WERI-Rb-1 (cell line): ENCODE measurements at regions not wholly inside any gene's neighbourhood (a gene's known extent, or its start where the extent isn't known, plus 50 kb on each side); places are given as distances from the start of the nearest gene placed in this dataset.

Experiments used
- DNase-seq: peaks from one replicate; pipeline ENCODE4 v3.0.0-alpha.2; 2020
- H3K27ac ChIP-seq: fragments of 250-450 bp; sonication (Bioruptor Pico); 2 replicates; pipeline ENCODE4 v1.5.1; 2020; ENCODE audit warnings: mild to moderate bottlenecking, moderate library complexity
- H3K27me3 ChIP-seq: fragments of 250-450 bp; sonication (Bioruptor Pico); 2 replicates; pipeline ENCODE4 v1.5.1; 2021; ENCODE audit warnings: mild to moderate bottlenecking, low read depth, moderate library complexity; ENCODE audit not compliant: insufficient read depth, severe bottlenecking
- H3K36me3 ChIP-seq: fragments of 250-450 bp; sonication (Bioruptor Pico); 2 replicates; pipeline ENCODE4 v1.5.1; 2020; ENCODE audit warnings: mild to moderate bottlenecking, moderate library complexity
- H3K4me3 ChIP-seq: 2 replicates; pipeline ENCODE4 v1.5.1; 2011; ENCODE audit warnings: low read depth, mild to moderate bottlenecking, control low read depth, low read length
- H3K9me3 ChIP-seq: fragments of 250-450 bp; sonication (Bioruptor Pico); 2 replicates; pipeline ENCODE4 v1.5.1; 2021; ENCODE audit warnings: mild to moderate bottlenecking, moderate library complexity; ENCODE audit not compliant: severe bottlenecking
- TF ChIP-seq, protein P1 (sequence below): IDR thresholded peaks from 2 replicates; pipeline ENCODE4 v1.5.1; 2011; ENCODE audit warnings: low read depth, mild to moderate bottlenecking, control low read depth, inconsistent platforms, low read length

DNA sequence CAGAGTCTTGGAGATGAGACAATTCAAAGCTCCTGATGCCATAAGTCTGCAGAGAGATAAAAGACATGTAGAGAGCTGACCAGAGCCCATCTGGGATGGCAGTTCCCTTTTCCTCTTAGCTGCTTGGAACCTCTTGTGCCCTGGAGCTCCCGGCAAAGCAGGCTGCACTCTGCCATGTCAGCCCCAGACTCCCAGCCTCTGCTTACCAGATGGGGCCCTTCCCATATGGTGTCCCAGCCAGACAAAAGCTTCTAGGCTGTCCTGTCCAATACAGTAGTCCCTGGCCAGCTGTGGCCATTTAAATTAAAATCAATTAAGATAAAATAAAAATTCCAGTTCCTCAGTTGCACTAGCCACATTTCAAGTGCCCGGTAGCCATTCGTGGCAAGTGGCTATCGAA is 303.9 kb downstream of the TTC6 start:
- TF ChIP-seq, protein P1, sequence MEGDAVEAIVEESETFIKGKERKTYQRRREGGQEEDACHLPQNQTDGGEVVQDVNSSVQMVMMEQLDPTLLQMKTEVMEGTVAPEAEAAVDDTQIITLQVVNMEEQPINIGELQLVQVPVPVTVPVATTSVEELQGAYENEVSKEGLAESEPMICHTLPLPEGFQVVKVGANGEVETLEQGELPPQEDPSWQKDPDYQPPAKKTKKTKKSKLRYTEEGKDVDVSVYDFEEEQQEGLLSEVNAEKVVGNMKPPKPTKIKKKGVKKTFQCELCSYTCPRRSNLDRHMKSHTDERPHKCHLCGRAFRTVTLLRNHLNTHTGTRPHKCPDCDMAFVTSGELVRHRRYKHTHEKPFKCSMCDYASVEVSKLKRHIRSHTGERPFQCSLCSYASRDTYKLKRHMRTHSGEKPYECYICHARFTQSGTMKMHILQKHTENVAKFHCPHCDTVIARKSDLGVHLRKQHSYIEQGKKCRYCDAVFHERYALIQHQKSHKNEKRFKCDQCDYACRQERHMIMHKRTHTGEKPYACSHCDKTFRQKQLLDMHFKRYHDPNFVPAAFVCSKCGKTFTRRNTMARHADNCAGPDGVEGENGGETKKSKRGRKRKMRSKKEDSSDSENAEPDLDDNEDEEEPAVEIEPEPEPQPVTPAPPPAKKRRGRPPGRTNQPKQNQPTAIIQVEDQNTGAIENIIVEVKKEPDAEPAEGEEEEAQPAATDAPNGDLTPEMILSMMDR = no peak
- DNase-seq = no peak
- Histone ChIP-seq H3K36me3 (no peaks in the 10 kb centered on the region), H3K4me3 (no peak overlapping the region), H3K27ac (no peak overlapping the region), H3K27me3 (peaks cover 43% of the 10 kb centered on the region), H3K9me3 (no peaks in the 10 kb centered on the region)

DNA sequence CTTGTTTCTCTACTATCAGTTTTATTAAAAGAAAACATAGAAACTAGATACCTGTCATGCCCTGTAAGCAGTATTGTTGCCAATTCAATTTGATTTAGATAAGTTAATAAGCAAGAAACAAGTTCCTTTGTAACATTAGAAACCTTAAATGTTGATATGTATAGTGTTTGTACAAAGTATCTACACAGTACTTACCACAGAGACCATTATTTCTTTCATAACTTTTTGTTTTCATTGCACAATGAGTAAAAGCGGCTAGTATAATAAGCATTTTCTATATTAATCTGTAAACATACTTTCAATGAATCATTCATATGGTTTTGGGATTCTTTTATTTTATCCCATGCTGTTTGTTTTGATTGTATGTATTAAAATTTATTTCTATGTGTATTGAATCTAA is 305.1 kb downstream of the TTC6 start:
- no peaks in the 10 kb centered on the region for H3K9me3 ChIP-seq
- H3K4me3 ChIP-seq = no peak overlapping the region
- peaks cover 47% of the 10 kb centered on the region for H3K27me3 ChIP-seq
- no peaks in the 10 kb centered on the region for H3K36me3 ChIP-seq
- no peak overlapping the region for H3K27ac ChIP-seq
- no peak for DNase-seq
- TF ChIP-seq, protein P1 = no peak

DNA sequence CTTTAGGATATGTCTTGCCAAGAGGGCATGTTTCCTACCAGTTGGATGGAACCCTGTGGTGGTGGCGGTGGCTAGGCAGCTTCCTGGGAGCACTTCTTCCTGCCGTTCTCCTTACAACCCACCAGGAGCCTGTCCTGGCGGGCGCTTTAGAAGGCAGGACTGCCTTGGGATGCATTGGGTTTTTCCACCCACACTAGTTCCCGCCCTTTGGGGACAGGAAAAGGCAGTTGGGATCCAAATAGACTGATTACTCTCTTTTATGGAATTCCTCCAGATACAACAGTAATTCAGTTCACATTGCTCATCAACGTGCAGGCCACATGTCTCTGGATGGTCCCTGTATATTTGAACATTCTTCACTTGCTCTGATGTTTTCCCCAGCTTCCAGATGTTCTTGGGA is 305.7 kb upstream of the SSTR1 start:
- no peaks in the 10 kb centered on the region for H3K36me3 ChIP-seq
- H3K27ac ChIP-seq = no peak overlapping the region
- H3K4me3 ChIP-seq = no peak overlapping the region
- no peak for DNase-seq
- TF ChIP-seq, protein P1 = no peak
- H3K9me3 ChIP-seq = peaks cover 4% of the 10 kb centered on the region
- peaks cover 47% of the 10 kb centered on the region for H3K27me3 ChIP-seq

DNA sequence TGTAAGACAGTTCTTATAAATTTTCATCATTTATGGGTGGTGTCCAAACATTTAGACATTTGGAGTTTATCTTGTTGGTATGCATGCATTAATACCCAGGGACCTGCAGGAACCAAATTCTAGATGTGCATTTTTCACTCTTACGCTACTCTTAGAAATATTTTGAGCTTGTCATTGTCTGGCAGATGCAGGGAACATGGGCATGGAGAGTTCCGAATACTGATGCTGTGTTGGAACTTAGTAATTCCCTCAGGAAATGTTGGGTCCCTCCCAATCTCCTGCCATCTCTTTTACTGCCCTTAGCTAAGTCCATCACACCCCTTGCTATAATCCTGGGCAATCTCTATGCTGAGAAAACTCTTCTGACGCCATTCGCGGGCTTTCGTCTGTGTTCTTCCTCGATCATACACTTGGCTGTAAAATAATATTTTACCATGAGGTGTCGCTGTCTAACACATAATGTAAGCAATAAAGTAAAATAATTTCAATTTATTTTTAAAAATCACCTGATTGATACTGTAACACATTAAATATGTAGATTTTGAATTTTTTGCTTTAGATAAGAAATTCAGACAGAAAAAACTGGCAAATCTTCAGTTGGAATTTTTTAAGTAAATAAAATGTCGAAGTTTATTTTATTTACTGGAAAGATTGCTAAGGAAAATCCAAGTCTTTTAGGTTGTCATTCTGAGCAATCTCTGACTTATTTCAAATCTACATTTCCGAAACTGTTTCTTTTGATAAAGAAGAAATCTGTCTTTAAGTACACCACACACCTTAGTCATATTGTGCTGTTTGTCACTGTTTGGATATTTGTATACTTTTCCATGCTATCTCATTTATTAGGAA is 304.1 kb upstream of the SSTR1 start:
- TF ChIP-seq, protein P1 = no peak
- Histone ChIP-seq H3K4me3 (no peak overlapping the region), H3K27ac (no peak overlapping the region), H3K36me3 (no peaks in the 10 kb centered on the region), H3K9me3 (peaks cover 4% of the 10 kb centered on the region), H3K27me3 (peaks cover 51% of the 10 kb centered on the region)
- peak; percentile 33 for DNase-seq

DNA sequence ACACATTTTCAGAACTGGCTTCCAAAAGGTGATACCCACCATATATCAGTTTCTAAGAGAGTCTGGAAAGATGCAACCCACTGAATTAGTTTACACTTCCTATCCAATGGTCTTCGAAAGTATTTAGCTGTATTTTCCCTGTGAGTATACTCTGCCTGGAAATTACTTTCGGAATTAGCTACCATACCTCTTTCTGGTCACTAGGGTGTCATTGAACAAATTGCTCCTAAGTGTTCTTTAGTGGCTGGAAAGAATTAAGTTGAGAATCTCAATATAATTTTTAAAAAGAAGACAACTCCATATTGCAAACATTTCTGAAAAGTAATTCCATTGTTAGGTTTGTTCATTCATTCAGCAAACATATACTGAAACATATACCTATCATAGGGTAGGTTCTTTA is 283.1 kb upstream of the SSTR1 start:
- no peaks in the 10 kb centered on the region for H3K36me3 ChIP-seq
- no peak for DNase-seq
- no peak overlapping the region for H3K4me3 ChIP-seq
- H3K27ac ChIP-seq = no peak overlapping the region
- H3K9me3 ChIP-seq = no peaks in the 10 kb centered on the region
- TF ChIP-seq, protein P1 = no peak
- H3K27me3 ChIP-seq = peaks cover 30% of the 10 kb centered on the region

DNA sequence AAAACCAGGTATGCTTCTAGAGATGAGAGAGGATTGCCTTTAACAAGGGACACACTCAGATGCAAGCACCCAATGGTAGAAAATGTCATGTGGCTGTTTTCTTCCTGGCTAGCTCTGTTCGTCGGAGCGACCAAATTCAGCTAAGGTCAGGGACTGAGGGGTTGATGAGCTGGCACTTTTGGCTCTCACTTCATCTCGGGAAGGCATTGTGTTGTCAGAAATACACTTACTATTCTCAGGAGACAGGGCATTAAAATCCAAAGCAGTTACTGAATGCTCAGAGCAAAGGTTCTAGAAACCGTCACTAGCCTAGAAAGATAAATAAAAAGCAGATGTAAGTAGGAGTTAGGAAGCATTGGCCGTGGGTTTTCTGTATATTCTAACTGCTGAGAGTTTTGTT is 275.7 kb upstream of the SSTR1 start:
- Histone ChIP-seq H3K9me3 (peaks cover 4% of the 10 kb centered on the region), H3K36me3 (no peaks in the 10 kb centered on the region), H3K27ac (no peak overlapping the region), H3K27me3 (peaks cover 40% of the 10 kb centered on the region), H3K4me3 (no peak overlapping the region)
- DNase-seq = no peak
- TF ChIP-seq, protein P1 = no peak
